Colonic mucosa (tissue), 4 donors: ENCODE measurements at regions not wholly inside any gene's neighbourhood (a gene's known extent, or its start where the extent isn't known, plus 50 kb on each side); places are given as distances from the start of the nearest gene placed in this dataset.

Source experiments
- DNase-seq: peaks from one replicate; pipeline ENCODE4 v3.0.0-alpha.2; 2020
- H3K27ac ChIP-seq: fragments of 200-600 bp; one replicate; pipeline ENCODE4 v1.8.0; 2021
- H3K27me3 ChIP-seq: fragments of 200-600 bp; one replicate; pipeline ENCODE4 v1.8.0; 2021
- H3K36me3 ChIP-seq: fragments of 200-600 bp; one replicate; pipeline ENCODE4 v1.8.0; 2021
- H3K4me1 ChIP-seq: fragments of 200-600 bp; one replicate; pipeline ENCODE4 v1.8.0; 2021; ENCODE audit warnings: mild to moderate bottlenecking
- H3K4me3 ChIP-seq: fragments of 200-600 bp; one replicate; pipeline ENCODE4 v1.8.0; 2021
- H3K9ac ChIP-seq, 2 donors: one replicate each; pipeline ENCODE4 v1.7.0; 2013; ENCODE audit warnings: control low read depth in 2 of 2, low read depth in 2 of 2, low read length in 2 of 2
- H3K9me3 ChIP-seq: fragments of 200-600 bp; one replicate; pipeline ENCODE4 v1.8.0; 2021
- CTCF ChIP-seq: fragments of 200-600 bp; IDR thresholded peaks from one replicate; pipeline ENCODE4 v1.8.0; 2022; ENCODE audit warnings: antibody characterized with exemption, mild to moderate bottlenecking
- intact Hi-C: fragments of 100-400 bp; cut with DNase I; formaldehyde crosslinking; loops from one replicate; pipeline ENCODE4 v1.14.1; 2022
- donor health status: healthy.
- donor health status: DM: no; HTN: no; CAD: no.
- donor health status: DM: no; HTN: no; CAD: no.

- no peaks in the 10 kb centered on the region for H3K36me3 ChIP-seq
- no peaks in the 10 kb centered on the region for H3K9me3 ChIP-seq
- no peak overlapping the region for H3K4me3 ChIP-seq
- TF ChIP-seq CTCF: no peak
- no peak overlapping the region for H3K27ac ChIP-seq
- no peak overlapping the region for H3K9ac ChIP-seq
- intact Hi-C loops: no loop called here
- DNase-seq: no peak
- H3K27me3 ChIP-seq: no peaks in the 10 kb centered on the region
- H3K4me1 ChIP-seq: no peaks in the 10 kb centered on the region
These were observed 207.0 kb upstream of the CDKN3 start for GRCh38 chr14:54189748-54190354.

- Histone ChIP-seq H3K27me3 (no peaks in the 10 kb centered on the region), H3K4me3 (no peak overlapping the region), H3K9ac (no peak overlapping the region), H3K9me3 (no peaks in the 10 kb centered on the region), H3K4me1 (no peaks in the 10 kb centered on the region), H3K36me3 (no peaks in the 10 kb centered on the region), H3K27ac (no peak overlapping the region)
- intact Hi-C loops: no loop called here
- DNase-seq: no peak
- no peak for TF ChIP-seq CTCF
These were observed 205.0 kb upstream of the CDKN3 start for GRCh38 chr14:54191846-54192245.

GRCh38 chr14:54192610-54193009 is 204.2 kb upstream of the CDKN3 start:
- H3K27ac ChIP-seq: no peak overlapping the region
- no peaks in the 10 kb centered on the region for H3K4me1 ChIP-seq
- no peak overlapping the region for H3K4me3 ChIP-seq
- TF ChIP-seq CTCF: no peak
- H3K27me3 ChIP-seq: no peaks in the 10 kb centered on the region
- DNase-seq: no peak
- intact Hi-C loops: no loop called here
- H3K36me3 ChIP-seq: no peaks in the 10 kb centered on the region
- H3K9ac ChIP-seq: no peak overlapping the region
- H3K9me3 ChIP-seq: no peaks in the 10 kb centered on the region

GRCh38 chr14:54193871-54194270 is 202.9 kb upstream of the CDKN3 start:
- no peak overlapping the region for H3K9ac ChIP-seq
- no peaks in the 10 kb centered on the region for H3K27me3 ChIP-seq
- H3K9me3 ChIP-seq: no peaks in the 10 kb centered on the region
- no peak for TF ChIP-seq CTCF
- H3K4me3 ChIP-seq: no peak overlapping the region
- DNase-seq: no peak
- H3K36me3 ChIP-seq: no peaks in the 10 kb centered on the region
- H3K27ac ChIP-seq: no peak overlapping the region
- intact Hi-C loops: no loop called here
- H3K4me1 ChIP-seq: no peaks in the 10 kb centered on the region

- Histone ChIP-seq H3K9ac (no peak overlapping the region), H3K27ac (no peak overlapping the region), H3K4me3 (no peak overlapping the region), H3K27me3 (no peaks in the 10 kb centered on the region), H3K36me3 (no peaks in the 10 kb centered on the region), H3K4me1 (no peaks in the 10 kb centered on the region), H3K9me3 (no peaks in the 10 kb centered on the region)
- DNase-seq: no peak
- intact Hi-C loops: no loop called here
- TF ChIP-seq CTCF: no peak
These were observed 202.3 kb upstream of the CDKN3 start for GRCh38 chr14:54194501-54194900.
